ENCODE measurements at regions not wholly inside any gene's neighbourhood (a gene's known extent, or its start where the extent isn't known, plus 50 kb on each side); places are given as distances from the start of the nearest gene placed in this dataset.

DNA sequence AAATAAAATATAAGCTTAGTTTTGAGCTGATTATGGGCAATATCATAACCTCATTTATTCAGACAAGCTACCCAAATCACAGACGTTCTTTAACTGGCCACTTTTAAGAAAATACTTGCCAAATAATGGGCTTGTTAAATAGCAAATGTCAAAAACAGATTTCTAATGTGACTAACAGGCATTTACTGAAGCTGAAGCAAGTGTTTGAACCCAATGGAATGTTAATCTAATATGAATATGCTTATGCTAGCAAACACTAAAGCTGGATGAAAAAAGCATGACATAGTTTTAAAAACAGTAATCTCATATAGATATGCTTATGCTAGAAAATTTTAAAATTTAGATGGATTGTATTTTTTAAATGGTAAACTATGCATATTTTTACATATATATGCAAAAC is 411.6 kb upstream of the PTGER4 start:
- in situ Hi-C loops (cut with HindIII; ENCODE audit: low sequenced_read_pairs): no loop called here
- no peak for TF ChIP-seq CTCF (IDR thresholded peaks at IDR 0.05; ENCODE audit: low read depth, low read length, missing control alignments)
- no peak overlapping the region for H3K4me3 ChIP-seq (ENCODE audit: low read depth, low read length)
- no peak for DNase-seq (ENCODE audit: low read depth)

DNA sequence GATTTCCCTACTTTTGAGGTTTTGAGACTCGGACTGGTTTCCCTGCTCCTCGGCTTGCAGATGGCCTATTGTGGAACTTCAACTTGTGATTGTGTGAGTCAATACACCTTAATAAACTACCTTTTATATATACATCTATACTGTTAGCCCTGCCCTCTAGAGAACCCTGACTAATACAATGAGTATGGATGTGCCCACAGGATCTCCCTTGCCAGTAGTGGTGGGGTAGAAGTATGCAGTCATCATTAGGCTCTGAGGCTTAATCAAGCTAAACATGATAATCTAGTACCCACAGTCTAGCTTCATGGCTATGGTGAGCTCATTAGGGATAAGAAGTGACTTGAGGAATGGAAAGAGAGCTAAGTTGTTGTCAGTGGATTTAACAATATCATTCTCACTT is 412.8 kb upstream of the PTGER4 start:
- no peak for TF ChIP-seq CTCF (IDR thresholded peaks at IDR 0.05; ENCODE audit: low read depth, low read length, missing control alignments)
- in situ Hi-C loops (cut with HindIII; ENCODE audit: low sequenced_read_pairs): no loop called here
- no peak for DNase-seq (ENCODE audit: low read depth)
- no peak overlapping the region for H3K4me3 ChIP-seq (ENCODE audit: low read depth, low read length)

- TF ChIP-seq CTCF (IDR thresholded peaks at IDR 0.05; ENCODE audit: low read depth, low read length, missing control alignments): no peak
- DNase-seq (ENCODE audit: low read depth): no peak
- in situ Hi-C loops (cut with HindIII; ENCODE audit: low sequenced_read_pairs): no loop called here
- H3K4me3 ChIP-seq (ENCODE audit: low read depth, low read length): no peak overlapping the region
Measured at GRCh38 chr5:40261984-40262383, 417.7 kb upstream of the PTGER4 start.

DNA sequence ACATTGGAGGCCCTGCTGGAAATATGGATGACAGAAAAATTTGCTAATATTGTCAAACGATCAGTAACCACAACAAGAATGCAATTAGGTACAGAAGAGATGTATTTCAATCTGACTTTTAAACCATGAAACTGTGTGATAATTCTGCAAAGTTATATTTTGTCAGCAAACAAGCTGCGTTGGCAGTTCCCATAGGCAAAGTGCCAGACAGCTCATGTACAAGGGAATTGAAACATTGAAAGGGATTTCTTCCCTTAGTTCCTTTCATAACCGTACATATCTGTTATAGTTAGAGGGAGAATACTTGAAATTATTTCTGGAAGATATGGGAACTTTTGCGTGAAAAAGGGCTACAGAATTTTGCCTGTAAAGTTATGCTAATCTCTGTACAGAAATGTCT is 419.4 kb upstream of the PTGER4 start:
- in situ Hi-C loops (cut with HindIII; ENCODE audit: low sequenced_read_pairs): no loop called here
- H3K4me3 ChIP-seq (ENCODE audit: low read depth, low read length): no peak overlapping the region
- peak; percentile 1 for DNase-seq (ENCODE audit: low read depth)
- no peak for TF ChIP-seq CTCF (IDR thresholded peaks at IDR 0.05; ENCODE audit: low read depth, low read length, missing control alignments)

DNA sequence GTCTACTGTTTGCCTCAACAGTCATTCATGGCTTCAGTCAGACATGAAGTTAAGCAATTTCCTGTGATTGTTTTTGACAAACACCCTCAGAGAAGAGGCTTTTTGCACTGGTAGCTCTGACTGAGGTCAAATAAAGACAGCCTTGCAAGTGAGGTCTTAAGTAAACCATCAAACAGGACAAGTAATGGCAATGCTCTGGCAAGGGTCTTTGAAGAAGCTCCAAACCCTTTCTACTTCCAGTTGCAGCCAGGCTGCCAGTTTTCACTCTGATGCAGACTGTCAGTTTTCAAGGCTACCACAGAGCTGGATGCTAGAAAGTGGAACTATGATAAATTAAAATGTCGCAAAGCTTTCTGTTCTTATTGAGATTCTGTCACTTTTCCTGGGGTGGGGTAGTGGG is 421.5 kb upstream of the PTGER4 start:
- in situ Hi-C loops (cut with HindIII; ENCODE audit: low sequenced_read_pairs): no loop called here
- TF ChIP-seq CTCF (IDR thresholded peaks at IDR 0.05; ENCODE audit: low read depth, low read length, missing control alignments): no peak
- H3K4me3 ChIP-seq (ENCODE audit: low read depth, low read length): no peak overlapping the region
- no peak for DNase-seq (ENCODE audit: low read depth)

DNA sequence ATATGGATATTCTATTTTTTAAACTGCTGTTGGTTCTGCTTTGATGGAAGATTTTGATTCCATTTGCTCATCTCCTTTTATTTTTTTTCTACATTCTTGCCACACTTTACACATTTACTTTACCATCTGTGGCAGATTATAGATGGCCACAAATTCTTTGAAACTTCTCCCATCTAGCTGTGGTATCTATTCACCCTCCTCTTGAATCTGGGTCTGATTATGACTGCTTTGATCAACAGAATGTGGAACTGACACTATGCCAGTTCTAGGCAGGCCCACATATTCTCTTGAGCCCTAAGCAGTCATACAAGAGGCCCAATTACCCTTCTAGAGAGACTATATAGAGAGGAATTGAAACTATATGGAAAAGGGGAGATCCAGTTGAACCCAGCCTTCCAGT is 439.0 kb upstream of the PTGER4 start:
- in situ Hi-C loops (cut with HindIII; ENCODE audit: low sequenced_read_pairs): no loop called here

More for the DNA sequence above, 439.0 kb upstream of the PTGER4 start:
- H3K4me3 ChIP-seq (ENCODE audit: low read depth, low read length): no peak overlapping the region
- no peak for TF ChIP-seq CTCF (IDR thresholded peaks at IDR 0.05; ENCODE audit: low read depth, low read length, missing control alignments)
- DNase-seq (ENCODE audit: low read depth): no peak

Data from astrocyte of the cerebellum (primary cell).